ENCODE measurements at regions not wholly inside any gene's neighbourhood (a gene's known extent, or its start where the extent isn't known, plus 50 kb on each side); places are given as distances from the start of the nearest gene placed in this dataset.

DNA sequence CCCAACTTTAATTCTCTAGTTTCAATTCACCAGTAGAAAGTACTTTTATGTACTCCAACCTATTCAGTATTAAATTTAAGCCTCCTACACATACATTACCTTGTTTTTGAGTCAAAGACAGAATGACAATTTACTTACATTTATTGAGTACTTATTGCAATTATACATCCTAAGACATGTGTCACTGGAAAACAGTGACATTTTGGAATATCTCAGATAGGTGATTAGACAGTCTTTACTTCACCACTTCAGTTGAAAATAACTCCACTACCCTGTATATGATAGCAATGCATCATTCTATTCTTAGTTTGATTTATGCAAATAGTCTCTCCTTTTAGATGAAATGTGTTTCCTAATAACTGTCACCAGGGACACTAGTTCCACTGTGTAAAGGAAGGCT, 461.5 kb downstream of the TUSC7 start:
- TF ChIP-seq PPARA (CRISPR knock-in tag; IDR thresholded peaks at IDR 0.05; ENCODE audit: borderline replicate concordance) = no peak
- TF ChIP-seq ZFP30 (CRISPR knock-in tag; IDR thresholded peaks at IDR 0.05) = no peak
- TF ChIP-seq, protein P1, sequence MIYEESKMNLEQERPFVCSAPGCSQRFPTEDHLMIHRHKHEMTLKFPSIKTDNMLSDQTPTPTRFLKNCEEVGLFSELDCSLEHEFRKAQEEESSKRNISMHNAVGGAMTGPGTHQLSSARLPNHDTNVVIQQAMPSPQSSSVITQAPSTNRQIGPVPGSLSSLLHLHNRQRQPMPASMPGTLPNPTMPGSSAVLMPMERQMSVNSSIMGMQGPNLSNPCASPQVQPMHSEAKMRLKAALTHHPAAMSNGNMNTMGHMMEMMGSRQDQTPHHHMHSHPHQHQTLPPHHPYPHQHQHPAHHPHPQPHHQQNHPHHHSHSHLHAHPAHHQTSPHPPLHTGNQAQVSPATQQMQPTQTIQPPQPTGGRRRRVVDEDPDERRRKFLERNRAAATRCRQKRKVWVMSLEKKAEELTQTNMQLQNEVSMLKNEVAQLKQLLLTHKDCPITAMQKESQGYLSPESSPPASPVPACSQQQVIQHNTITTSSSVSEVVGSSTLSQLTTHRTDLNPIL (CRISPR knock-in tag; IDR thresholded peaks at IDR 0.05; ENCODE audit: low read depth) = no peak
- TF ChIP-seq ISL1 (CRISPR knock-in tag; IDR thresholded peaks at IDR 0.05) = no peak
- TF ChIP-seq POU6F1 (CRISPR knock-in tag; IDR thresholded peaks at IDR 0.05; ENCODE audit: borderline replicate concordance, low read depth) = no peak
- TF ChIP-seq, protein P2, sequence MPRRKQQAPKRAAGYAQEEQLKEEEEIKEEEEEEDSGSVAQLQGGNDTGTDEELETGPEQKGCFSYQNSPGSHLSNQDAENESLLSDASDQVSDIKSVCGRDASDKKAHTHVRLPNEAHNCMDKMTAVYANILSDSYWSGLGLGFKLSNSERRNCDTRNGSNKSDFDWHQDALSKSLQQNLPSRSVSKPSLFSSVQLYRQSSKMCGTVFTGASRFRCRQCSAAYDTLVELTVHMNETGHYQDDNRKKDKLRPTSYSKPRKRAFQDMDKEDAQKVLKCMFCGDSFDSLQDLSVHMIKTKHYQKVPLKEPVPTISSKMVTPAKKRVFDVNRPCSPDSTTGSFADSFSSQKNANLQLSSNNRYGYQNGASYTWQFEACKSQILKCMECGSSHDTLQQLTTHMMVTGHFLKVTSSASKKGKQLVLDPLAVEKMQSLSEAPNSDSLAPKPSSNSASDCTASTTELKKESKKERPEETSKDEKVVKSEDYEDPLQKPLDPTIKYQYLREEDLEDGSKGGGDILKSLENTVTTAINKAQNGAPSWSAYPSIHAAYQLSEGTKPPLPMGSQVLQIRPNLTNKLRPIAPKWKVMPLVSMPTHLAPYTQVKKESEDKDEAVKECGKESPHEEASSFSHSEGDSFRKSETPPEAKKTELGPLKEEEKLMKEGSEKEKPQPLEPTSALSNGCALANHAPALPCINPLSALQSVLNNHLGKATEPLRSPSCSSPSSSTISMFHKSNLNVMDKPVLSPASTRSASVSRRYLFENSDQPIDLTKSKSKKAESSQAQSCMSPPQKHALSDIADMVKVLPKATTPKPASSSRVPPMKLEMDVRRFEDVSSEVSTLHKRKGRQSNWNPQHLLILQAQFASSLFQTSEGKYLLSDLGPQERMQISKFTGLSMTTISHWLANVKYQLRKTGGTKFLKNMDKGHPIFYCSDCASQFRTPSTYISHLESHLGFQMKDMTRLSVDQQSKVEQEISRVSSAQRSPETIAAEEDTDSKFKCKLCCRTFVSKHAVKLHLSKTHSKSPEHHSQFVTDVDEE (CRISPR knock-in tag; IDR thresholded peaks at IDR 0.05) = no peak
- no peak for TF ChIP-seq ESRRG (CRISPR knock-in tag; IDR thresholded peaks at IDR 0.05)
- no peak for TF ChIP-seq CSDC2 (CRISPR knock-in tag; IDR thresholded peaks at IDR 0.05)
- TF ChIP-seq TCF4 (CRISPR knock-in tag; IDR thresholded peaks at IDR 0.05; ENCODE audit: borderline replicate concordance) = no peak
- no peak for TF ChIP-seq ZNF565 (CRISPR knock-in tag; conservative IDR thresholded peaks at IDR 0.05; ENCODE audit: low read depth)
- no peak for TF ChIP-seq BACH2 (CRISPR knock-in tag; IDR thresholded peaks at IDR 0.05; ENCODE audit: borderline replicate concordance)
- TF ChIP-seq ZFP3 (CRISPR knock-in tag; IDR thresholded peaks at IDR 0.05) = no peak

Data from SK-N-SH treated with all-trans-retinoic acid at 6 μM for 48 hours (cell line).